GM23338 (cell line): ENCODE measurements at regions not wholly inside any gene's neighbourhood (a gene's known extent, or its start where the extent isn't known, plus 50 kb on each side); places are given as distances from the start of the nearest gene placed in this dataset.

Experiments
- CREB1 ChIP-seq: fragments of 250-450 bp; sonication (Bioruptor Pico); IDR thresholded peaks from 2 replicates; pipeline ENCODE4 v1.5.0; 2020; ENCODE audit warnings: low read depth, mild to moderate bottlenecking, moderate library complexity
- CTCF ChIP-seq, 2 experiments: fragments of 200-600 bp in 1 of 2; sonication (generic) in 1 of 2; conservative IDR thresholded peaks; 2 replicates each; pipeline versions ENCODE4 v1.5.1 to v1.6.1; 2016 to 2017; ENCODE audit warnings: antibody characterized with exemption in 2 of 2, low read depth in 2 of 2, mild to moderate bottlenecking in 2 of 2, moderate library complexity in 1 of 2
- ETS1 ChIP-seq: IDR thresholded peaks from 2 replicates; pipeline ENCODE4 v1.6.1; 2016; ENCODE audit warnings: antibody characterized with exemption
- EZH2 ChIP-seq: fragments of 200-600 bp; sonication (generic); IDR thresholded peaks from one replicate; pipeline ENCODE4 v1.8.0; 2017; ENCODE audit warnings: antibody characterized with exemption, mild to moderate bottlenecking, low read depth; ENCODE audit not compliant: unreplicated experiment
- EZH2phosphoT487 ChIP-seq: fragments of 200-600 bp; sonication (generic); IDR thresholded peaks from one replicate; pipeline ENCODE4 v1.8.1; 2018; ENCODE audit warnings: antibody characterized with exemption; ENCODE audit not compliant: unreplicated experiment
- JUNB ChIP-seq: IDR thresholded peaks from one replicate; pipeline ENCODE4 v1.6.1; 2016; ENCODE audit warnings: antibody characterized with exemption; ENCODE audit not compliant: unreplicated experiment
- NANOG ChIP-seq: IDR thresholded peaks from 2 replicates; pipeline ENCODE4 v1.6.1; 2016; ENCODE audit warnings: antibody characterized with exemption, borderline replicate concordance
- POLR2AphosphoS5 ChIP-seq: IDR thresholded peaks from 2 replicates; pipeline ENCODE4 v1.6.1; 2016; ENCODE audit warnings: antibody characterized with exemption, low read depth
- REST ChIP-seq: IDR thresholded peaks from one replicate; pipeline ENCODE4 v1.6.1; 2018; ENCODE audit warnings: antibody characterized with exemption; ENCODE audit not compliant: unreplicated experiment
- STAT1 ChIP-seq: IDR thresholded peaks from one replicate; pipeline ENCODE4 v1.6.1; 2016; ENCODE audit warnings: antibody characterized with exemption; ENCODE audit not compliant: unreplicated experiment
- ZNF114 ChIP-seq: fragments of 250-450 bp; sonication (Bioruptor Pico); IDR thresholded peaks from 2 replicates; pipeline ENCODE4 v1.5.0; 2020; ENCODE audit warnings: mild to moderate bottlenecking, moderate library complexity
- ZNF462 ChIP-seq: fragments of 250-450 bp; sonication (Bioruptor Pico); IDR thresholded peaks from 2 replicates; pipeline ENCODE4 v1.5.0; 2020; ENCODE audit warnings: mild to moderate bottlenecking, moderate library complexity

- TF ChIP-seq EZH2, result no peak
- TF ChIP-seq POLR2AphosphoS5, result no peak
- TF ChIP-seq CTCF (conservative IDR thresholded peaks at IDR 0.05; ENCODE audit: low read depth in 2 of 2), result no peak
- no peak for TF ChIP-seq REST
- no peak for TF ChIP-seq JUNB
- TF ChIP-seq EZH2phosphoT487, result no peak
- no peak for TF ChIP-seq NANOG
- TF ChIP-seq CREB1 (CRISPR knock-in tag), result no peak
- no peak for TF ChIP-seq ZNF114
- TF ChIP-seq ZNF462 (CRISPR knock-in tag), result no peak
- TF ChIP-seq ETS1, result no peak
- no peak for TF ChIP-seq STAT1
These were observed 495.0 kb upstream of the ZNF385D start for GRCh38 chr3:22245811-22246583.
